Lung (tissue), 11 donors: ENCODE measurements at regions not wholly inside any gene's neighbourhood (a gene's known extent, or its start where the extent isn't known, plus 50 kb on each side); places are given as distances from the start of the nearest gene placed in this dataset.

Experiments
- ATAC-seq: fragments of 200-7000 bp; cut with Tn5 transposase; one replicate; pipeline ENCODE4 v1.9.1; 2020; ENCODE audit warnings: moderate number of reproducible peaks; ENCODE audit not compliant: insufficient read depth, low FRiP score
- DNase-seq, 3 donors: peaks; one replicate each; pipeline ENCODE4 v3.0.0-alpha.2; 2013 to 2017
- H3K27ac ChIP-seq, 2 donors: one replicate each; pipeline ENCODE4 v1.5.1; 2013; ENCODE audit warnings: mild to moderate bottlenecking in 2 of 2, moderate library complexity in 2 of 2, control low read depth in 1 of 2, inconsistent platforms in 1 of 2, low read depth in 1 of 2, low read length in 1 of 2
- H3K27me3 ChIP-seq, 3 donors: one replicate each; pipeline ENCODE4 v1.5.1; 2013; ENCODE audit warnings: low read length in 2 of 3; ENCODE audit not compliant: control insufficient read depth in 3 of 3, insufficient read depth in 3 of 3
- H3K36me3 ChIP-seq, 4 donors: one replicate each; pipeline ENCODE4 v1.5.1; 2013; ENCODE audit warnings: low read length in 4 of 4, mild to moderate bottlenecking in 1 of 4, moderate library complexity in 1 of 4; ENCODE audit not compliant: control insufficient read depth in 4 of 4, insufficient read depth in 4 of 4
- H3K4me1 ChIP-seq, 5 donors: one replicate each; pipeline ENCODE4 v1.5.1; 2013; ENCODE audit warnings: low read length in 5 of 5, mild to moderate bottlenecking in 2 of 5, moderate library complexity in 1 of 5; ENCODE audit not compliant: control insufficient read depth in 5 of 5, insufficient read depth in 5 of 5
- H3K4me3 ChIP-seq: one replicate; pipeline ENCODE4 v1.5.1; 2013; ENCODE audit warnings: mild to moderate bottlenecking, control low read depth, moderate library complexity
- H3K9ac ChIP-seq, 2 donors: one replicate each; pipeline ENCODE4 v1.5.1; 2013; ENCODE audit warnings: low read length in 2 of 2, control low read depth in 1 of 2; ENCODE audit not compliant: insufficient read depth in 1 of 2
- H3K9me3 ChIP-seq, 4 donors: one replicate each; pipeline ENCODE4 v1.5.1; 2013; ENCODE audit warnings: low read length in 3 of 4, mild to moderate bottlenecking in 1 of 4, moderate library complexity in 1 of 4; ENCODE audit not compliant: control insufficient read depth in 4 of 4, insufficient read depth in 3 of 4
- WGBS, 2 donors: extraction: QIAGEN DNeasy Blood & Tissue Kit; methylation state at CpG; one replicate each; pipeline ENCODE4 v1.1.7; 2013; 5-methylcytosine and 5-hydroxymethylcytosine counted together
- TF ChIP-seq, protein P1 (sequence below): IDR thresholded peaks from 2 replicates; pipeline ENCODE4 v1.5.1; 2012; ENCODE audit warnings: mild to moderate bottlenecking; ENCODE audit errors: control extremely low read depth, extremely low read depth
- donor health status: control.
- donor health status: control.
- donor health status: Bipolar disorder and iron deficiency.
- donor health status: healthy.
- donor health status: DM: yes; HTN: yes; CAD: no.

DNA sequence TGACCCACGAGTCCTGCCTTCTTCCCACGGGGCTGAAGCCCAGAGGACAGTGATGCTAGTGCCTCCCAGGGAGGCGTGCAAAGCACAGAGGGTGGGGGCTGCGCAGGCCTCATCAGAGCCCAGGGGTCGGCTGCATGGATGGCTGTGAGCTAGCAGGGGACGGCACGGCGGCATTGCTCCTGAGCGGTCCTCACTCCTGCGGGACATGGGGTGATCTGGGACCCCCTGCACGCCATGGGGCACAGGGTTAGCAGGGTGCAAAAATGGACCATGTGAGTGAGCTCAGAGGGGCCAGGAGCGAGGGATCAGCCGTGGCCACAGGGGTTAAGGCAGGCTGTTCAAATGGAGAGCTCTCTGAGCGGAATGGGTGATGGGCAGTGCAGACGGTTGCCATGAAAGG is 138.3 kb downstream of the SNX19 start:
- ATAC-seq (no peak), DNase-seq (no peak)
- Histone ChIP-seq H3K4me3 (no peak overlapping the region), H3K4me1 (peaks cover 2 to 63% (median 26%) of the 10 kb centered on the region in 5 donors), H3K27ac (no peak overlapping the region), H3K9ac (no peak overlapping the region), H3K27me3 (no peaks in the 10 kb centered on the region), H3K36me3 (no peaks in the 10 kb centered on the region), H3K9me3 (no peaks in the 10 kb centered on the region)
- TF ChIP-seq, protein P1, sequence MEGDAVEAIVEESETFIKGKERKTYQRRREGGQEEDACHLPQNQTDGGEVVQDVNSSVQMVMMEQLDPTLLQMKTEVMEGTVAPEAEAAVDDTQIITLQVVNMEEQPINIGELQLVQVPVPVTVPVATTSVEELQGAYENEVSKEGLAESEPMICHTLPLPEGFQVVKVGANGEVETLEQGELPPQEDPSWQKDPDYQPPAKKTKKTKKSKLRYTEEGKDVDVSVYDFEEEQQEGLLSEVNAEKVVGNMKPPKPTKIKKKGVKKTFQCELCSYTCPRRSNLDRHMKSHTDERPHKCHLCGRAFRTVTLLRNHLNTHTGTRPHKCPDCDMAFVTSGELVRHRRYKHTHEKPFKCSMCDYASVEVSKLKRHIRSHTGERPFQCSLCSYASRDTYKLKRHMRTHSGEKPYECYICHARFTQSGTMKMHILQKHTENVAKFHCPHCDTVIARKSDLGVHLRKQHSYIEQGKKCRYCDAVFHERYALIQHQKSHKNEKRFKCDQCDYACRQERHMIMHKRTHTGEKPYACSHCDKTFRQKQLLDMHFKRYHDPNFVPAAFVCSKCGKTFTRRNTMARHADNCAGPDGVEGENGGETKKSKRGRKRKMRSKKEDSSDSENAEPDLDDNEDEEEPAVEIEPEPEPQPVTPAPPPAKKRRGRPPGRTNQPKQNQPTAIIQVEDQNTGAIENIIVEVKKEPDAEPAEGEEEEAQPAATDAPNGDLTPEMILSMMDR = no peak
- 93 to 94% methylated on average over 15 of the region's 15 CpGs for WGBS, 2 donors

DNA sequence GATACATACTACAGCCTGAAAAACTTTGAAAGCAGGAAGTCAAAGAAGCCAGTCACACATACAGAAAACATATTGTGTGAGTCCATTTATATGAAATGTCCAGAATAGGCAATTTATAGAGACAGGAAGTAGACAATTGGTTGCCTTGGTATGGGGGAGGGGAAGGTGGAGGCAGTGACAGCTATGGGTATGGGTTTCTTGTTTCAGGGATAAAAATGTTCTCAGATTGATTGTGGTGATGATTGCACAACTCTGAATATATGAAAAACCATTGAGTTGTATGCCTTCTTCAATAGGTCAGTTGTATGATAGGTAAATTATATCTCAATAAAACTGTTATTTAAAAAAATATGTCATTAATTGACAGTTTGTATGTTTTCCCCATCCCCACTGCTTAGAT is 137.6 kb downstream of the SNX19 start:
- Histone ChIP-seq H3K27ac (no peak overlapping the region), H3K4me3 (no peak overlapping the region), H3K36me3 (no peaks in the 10 kb centered on the region), H3K4me1 (peaks cover 0 to 64% (median 32%) of the 10 kb centered on the region in 5 donors), H3K9ac (no peak overlapping the region), H3K27me3 (no peaks in the 10 kb centered on the region), H3K9me3 (no peaks in the 10 kb centered on the region)
- DNase-seq (peak; percentile 52 to 79 (median 65)), ATAC-seq (no peak)
- TF ChIP-seq, protein P1 = no peak

DNA sequence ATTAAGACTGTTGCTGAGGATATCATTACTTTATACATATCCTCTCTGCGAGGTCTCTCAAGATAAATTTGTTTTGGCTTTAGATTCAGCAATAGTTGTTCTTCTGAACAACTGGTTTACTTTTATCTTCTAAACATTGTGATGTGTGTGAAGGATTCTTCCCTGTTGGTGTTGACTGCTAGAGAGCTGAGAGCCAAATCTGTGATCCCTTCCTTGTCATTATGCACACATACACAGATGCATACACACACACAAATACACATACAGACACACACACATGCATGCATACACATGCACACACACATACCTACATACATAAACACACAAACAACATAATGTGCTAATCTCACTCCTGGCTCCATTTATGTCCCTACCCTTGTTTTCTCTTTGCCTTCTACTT is 137.0 kb downstream of the SNX19 start:
- ATAC-seq (no peak), DNase-seq (peak; percentile 66 to 94 (median 91))
- Histone ChIP-seq H3K36me3 (no peaks in the 10 kb centered on the region), H3K9ac (no peak overlapping the region), H3K4me3 (no peak overlapping the region), H3K27me3 (no peaks in the 10 kb centered on the region), H3K4me1 (peaks cover 0 to 64% (median 32%) of the 10 kb centered on the region in 5 donors), H3K9me3 (no peaks in the 10 kb centered on the region), H3K27ac (no peak overlapping the region)
- TF ChIP-seq, protein P1 = no peak
- 81 to 88% methylated on average over 1 of the region's 1 CpG for WGBS, 2 donors

DNA sequence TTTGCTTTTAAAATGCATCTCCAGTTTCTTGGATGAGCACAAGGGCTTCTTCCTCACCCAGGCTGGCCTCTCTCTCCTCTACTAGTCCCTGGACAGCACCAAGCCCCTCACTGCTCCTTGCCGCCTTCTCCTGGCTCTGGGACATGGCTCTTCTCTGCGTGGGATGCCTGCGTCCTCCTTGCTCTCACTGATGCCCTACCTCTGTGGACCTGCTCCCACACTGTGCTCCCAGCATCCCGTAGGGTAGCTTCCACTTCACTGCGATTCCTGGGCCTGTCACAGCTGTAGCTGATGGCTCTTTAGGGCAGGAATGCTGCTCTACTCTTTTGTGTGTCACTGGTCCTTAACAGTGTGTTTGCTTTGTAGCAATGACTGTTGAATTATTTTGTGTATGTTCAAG is 136.3 kb downstream of the SNX19 start:
- Histone ChIP-seq H3K36me3 (no peaks in the 10 kb centered on the region), H3K4me1 (peaks cover 0 to 60% (median 32%) of the 10 kb centered on the region in 5 donors), H3K9ac (no peak overlapping the region), H3K4me3 (no peak overlapping the region), H3K27me3 (no peaks in the 10 kb centered on the region), H3K27ac (no peak overlapping the region), H3K9me3 (no peaks in the 10 kb centered on the region)
- TF ChIP-seq, protein P1 = no peak
- WGBS, 2 donors = 72 to 79% methylated on average over 5 of the region's 5 CpGs
- peak in 1 of 3 donors; percentile 36 for DNase-seq
- ATAC-seq = no peak
